ENCODE measurements at regions not wholly inside any gene's neighbourhood (a gene's known extent, or its start where the extent isn't known, plus 50 kb on each side); places are given as distances from the start of the nearest gene placed in this dataset.
A peak's percentile ranks its signal among the peaks of the same experiment; 100 is the strongest.

- TF ChIP-seq CTCF (IDR thresholded peaks at IDR 0.05; ENCODE audit: control insufficient read depth, extremely low read depth, insufficient read depth) = no peak
- DNase-seq (ENCODE audit: low read depth) = no peak
- no peak overlapping the region for H3K4me3 ChIP-seq (ENCODE audit: low read depth, low read length)
Measured at GRCh38 chr4:147014946-147015345, 69.3 kb upstream of the TTC29 start.

GRCh38 chr4:147015491-147015890 is 69.8 kb upstream of the TTC29 start:
- no peak for TF ChIP-seq CTCF (IDR thresholded peaks at IDR 0.05; ENCODE audit: control insufficient read depth, extremely low read depth, insufficient read depth)
- no peak overlapping the region for H3K4me3 ChIP-seq (ENCODE audit: low read depth, low read length)
- DNase-seq (ENCODE audit: low read depth) = no peak

GRCh38 chr4:147017081-147017480 is 71.4 kb upstream of the TTC29 start:
- DNase-seq (ENCODE audit: low read depth) = no peak
- TF ChIP-seq CTCF (IDR thresholded peaks at IDR 0.05; ENCODE audit: control insufficient read depth, extremely low read depth, insufficient read depth) = no peak

GRCh38 chr4:147019091-147019490 is 73.4 kb upstream of the TTC29 start:
- peak; percentile 62 for DNase-seq (ENCODE audit: low read depth)
- no peak overlapping the region for H3K4me3 ChIP-seq (ENCODE audit: low read depth, low read length)
- TF ChIP-seq CTCF (IDR thresholded peaks at IDR 0.05; ENCODE audit: control insufficient read depth, extremely low read depth, insufficient read depth) = peak; percentile 91

More at GRCh38 chr4:147017081-147017480, 71.4 kb upstream of the TTC29 start:
- no peak overlapping the region for H3K4me3 ChIP-seq (ENCODE audit: low read depth, low read length)

- no peak overlapping the region for H3K4me3 ChIP-seq (ENCODE audit: low read depth, low read length)
- TF ChIP-seq CTCF (IDR thresholded peaks at IDR 0.05; ENCODE audit: control insufficient read depth, extremely low read depth, insufficient read depth) = no peak
- no peak for DNase-seq (ENCODE audit: low read depth)
Measured at GRCh38 chr4:147020456-147020855, 74.8 kb upstream of the TTC29 start.

- H3K4me3 ChIP-seq (ENCODE audit: low read depth, low read length) = no peak overlapping the region
- no peak for TF ChIP-seq CTCF (IDR thresholded peaks at IDR 0.05; ENCODE audit: control insufficient read depth, extremely low read depth, insufficient read depth)
- DNase-seq (ENCODE audit: low read depth) = no peak
Measured at GRCh38 chr4:147025042-147025441, 79.4 kb upstream of the TTC29 start.

GRCh38 chr4:147029296-147029695 is 83.6 kb upstream of the TTC29 start:
- H3K4me3 ChIP-seq (ENCODE audit: low read depth, low read length) = no peak overlapping the region
- peak; percentile 36 for DNase-seq (ENCODE audit: low read depth)
- TF ChIP-seq CTCF (IDR thresholded peaks at IDR 0.05; ENCODE audit: control insufficient read depth, extremely low read depth, insufficient read depth) = no peak

Data from LNCaP clone FGC (cell line).